Stimulated activated CD8-positive, alpha-beta memory T cell treated with anti-CD3 and anti-CD28 coated beads, Interleukin-2, amount 100 ng/mL, for 1 hour (primary cell): ENCODE measurements at regions not wholly inside any gene's neighbourhood (a gene's known extent, or its start where the extent isn't known, plus 50 kb on each side); places are given as distances from the start of the nearest gene placed in this dataset.
"Not testable (repeated sequence)": the region's sequence is repeated elsewhere in the genome, so short reads cannot be mapped to it uniquely, and the experiment has no call there.

Experiments
- DNase-seq, 2 donors: peaks; one replicate each; pipeline ENCODE4 v3.0.0-alpha.2; 2020; ENCODE audit warnings: low read depth in 2 of 2

DNA sequence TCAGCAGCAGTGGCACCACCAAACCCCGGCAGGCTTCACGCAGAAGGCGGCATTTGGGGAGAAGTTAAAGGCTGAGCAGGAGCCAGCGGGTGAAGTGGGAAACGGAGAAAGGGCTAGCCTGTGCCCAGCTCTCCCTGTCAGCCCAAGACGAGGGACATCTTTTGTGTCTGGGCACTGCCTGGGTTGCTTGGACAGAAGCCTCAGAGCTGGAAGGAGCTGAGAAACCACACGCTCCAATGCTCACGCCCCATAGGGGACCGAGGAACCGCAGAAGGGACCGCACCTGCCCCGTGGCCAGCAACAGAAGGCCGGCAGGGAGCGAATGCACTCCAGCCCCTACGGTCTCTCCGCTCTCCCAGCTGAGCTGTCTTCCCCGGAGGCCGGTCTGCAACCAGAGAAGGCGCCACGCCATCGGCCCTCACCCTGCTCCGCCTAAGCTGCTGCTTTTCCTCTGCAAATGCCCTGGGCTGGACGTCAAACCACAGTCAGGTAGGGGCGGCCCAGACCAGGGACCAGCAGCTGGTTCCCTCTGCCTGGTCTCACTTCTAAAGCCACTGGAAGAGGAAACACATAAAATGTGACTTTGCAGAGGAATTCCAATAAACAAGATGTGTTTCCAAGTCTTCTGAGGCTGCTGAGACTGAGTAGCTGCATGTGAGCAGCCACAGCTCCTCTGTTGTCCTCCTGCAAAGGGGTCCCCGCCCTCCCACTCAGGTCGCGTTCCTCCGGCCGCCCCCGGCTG lies 182.4 kb upstream of the ZNF469 start:
- not testable (repeated sequence) for DNase-seq

DNA sequence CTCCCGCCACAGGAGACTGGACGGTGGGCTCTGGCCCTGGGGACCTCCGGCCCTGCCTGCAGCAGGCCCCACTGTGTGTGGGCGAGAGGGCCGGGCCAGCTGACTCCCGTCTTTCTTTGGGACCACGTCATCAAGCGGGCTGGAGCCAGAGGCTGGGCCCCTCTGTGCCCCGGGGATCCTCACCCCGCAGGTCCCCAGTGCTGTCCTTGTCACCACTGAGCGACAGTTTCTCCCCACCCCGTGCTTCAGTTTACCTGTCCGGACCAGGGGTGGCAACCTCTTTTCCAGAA lies 181.9 kb upstream of the ZNF469 start:
- no peak for DNase-seq

DNA sequence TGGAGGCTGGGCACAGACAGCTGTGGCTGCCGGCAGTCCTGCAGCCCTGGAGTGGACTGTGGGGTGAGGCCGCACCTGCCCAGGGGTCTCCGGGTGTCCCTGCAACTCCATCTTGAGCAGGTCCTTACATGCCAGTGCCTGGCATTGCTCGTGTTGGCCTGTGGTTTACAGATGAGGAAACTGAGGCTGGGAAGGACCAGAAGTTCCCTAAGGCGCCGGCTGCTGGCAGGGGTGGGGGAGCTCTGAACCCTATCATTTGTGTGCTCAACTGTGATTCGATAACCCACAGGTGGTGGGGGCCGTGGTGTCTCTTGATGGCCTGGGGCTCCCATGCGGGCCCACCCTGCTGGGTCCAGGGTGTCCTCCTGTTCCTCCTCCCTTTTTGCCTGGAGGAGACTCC lies 181.1 kb upstream of the ZNF469 start:
- not testable (repeated sequence) for DNase-seq

DNA sequence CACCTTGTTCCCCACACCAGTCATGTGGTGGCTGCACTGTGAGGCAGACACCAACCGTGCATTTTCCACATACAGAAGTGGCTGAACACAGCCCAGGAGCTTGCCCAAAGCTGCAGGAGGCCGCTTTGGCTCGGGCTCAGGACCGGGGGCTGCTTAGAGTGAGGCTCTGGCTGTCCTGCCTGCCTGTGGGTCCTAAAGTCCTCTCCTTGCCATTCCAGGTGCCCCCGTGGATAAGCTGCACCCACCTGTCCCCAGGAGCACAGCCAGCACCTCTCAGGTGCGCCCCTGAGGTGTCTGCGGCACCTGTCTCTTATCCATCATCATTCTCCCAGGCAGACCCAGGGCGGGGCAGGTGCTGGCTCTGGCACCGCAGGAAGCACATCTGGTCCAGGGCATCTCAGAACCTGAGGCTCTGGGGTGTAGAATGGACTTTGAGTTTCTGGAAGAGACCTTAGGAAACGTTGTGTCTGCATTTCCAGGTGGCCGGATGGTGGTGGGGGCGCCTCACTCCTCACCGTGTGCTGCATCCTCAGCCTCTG lies 180.5 kb upstream of the ZNF469 start:
- DNase-seq: no peak

DNA sequence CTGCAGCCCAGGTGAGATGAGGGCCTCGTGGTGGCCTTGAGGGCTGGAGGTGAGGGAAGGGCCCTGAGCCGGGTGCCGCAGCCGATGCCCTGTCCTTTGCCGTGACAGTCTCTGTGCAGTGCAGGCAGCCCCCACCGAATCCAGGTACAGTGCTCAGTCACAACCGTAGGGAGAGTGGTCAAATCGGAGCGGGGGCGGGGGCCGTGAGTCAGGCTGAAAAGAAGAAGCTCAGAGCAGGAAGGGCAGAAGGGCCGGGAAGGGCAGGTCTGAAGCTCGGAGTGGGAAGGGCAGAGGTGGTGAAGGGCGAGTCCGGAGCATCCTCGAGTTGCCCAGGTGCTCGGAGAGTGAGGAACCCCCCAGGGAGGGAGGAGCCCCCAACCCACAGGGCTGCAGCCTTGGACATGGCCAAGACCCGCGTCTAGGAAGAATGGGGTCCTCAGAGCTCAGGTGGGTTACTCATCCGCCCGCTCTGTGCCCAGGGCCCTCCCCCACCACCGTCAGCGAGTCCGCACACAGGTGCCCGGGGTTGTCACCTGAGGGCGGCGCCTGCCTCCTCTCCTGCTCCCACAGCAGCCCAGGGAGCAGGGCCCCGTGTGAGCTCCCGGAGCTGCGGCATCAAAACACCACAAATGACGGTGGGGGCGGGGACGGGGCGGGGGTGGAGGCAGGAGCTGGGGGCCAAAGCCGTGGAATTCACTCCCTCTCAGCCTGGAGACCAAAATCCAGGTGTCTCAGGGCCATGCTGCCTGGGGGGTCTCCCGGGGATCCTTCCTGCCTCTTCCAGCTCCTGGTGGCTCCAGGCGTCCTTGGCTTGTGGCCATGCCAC lies 179.7 kb upstream of the ZNF469 start:
- not testable (repeated sequence) for DNase-seq

DNA sequence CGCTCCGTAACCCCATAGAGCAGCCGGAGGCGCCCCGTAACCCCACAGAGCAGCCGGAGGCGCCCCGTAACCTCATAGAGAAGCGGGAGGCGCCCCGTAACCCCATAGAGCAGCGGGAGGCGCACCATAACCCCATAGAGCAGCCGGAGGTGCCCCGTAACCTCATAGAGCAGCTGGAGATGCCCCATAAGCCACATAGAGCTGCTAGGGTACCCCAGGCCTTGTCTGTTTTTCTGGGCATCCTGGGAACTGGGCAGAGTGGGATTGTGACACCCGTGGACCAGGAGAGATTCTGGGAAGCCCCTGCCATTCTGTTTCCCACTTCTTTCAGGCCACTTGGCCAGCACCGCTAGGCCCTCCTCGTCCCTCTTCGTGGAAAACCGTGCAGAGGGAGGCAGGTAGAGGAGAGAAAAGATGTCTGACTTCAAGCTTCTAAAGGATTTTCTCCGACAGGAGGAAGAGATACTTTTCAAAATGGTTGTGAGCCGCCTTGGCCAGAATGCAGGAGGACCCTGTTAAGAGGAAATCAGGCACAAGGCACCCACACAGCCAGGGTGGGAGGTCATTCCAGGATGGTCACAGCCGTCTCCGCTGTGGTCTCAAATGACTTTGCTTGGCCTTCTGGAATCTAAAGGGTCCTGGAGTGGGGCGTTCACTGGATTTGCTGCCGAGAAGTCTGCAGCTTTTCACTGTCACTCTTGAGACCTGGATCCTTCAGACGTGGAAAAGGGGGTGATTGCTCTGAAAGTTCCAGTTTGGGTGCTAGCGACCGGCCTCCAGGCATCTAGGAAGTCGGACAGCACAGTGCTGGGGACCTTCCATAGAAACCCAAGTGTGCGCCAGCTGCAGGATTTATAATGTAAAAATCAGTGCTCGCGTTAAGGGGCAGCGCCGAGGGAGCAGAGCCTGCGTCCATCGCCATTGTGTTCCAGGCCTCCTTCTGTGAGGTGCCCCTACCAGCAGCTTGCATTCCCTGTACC lies 178.3 kb upstream of the ZNF469 start:
- not testable (repeated sequence) for DNase-seq

DNA sequence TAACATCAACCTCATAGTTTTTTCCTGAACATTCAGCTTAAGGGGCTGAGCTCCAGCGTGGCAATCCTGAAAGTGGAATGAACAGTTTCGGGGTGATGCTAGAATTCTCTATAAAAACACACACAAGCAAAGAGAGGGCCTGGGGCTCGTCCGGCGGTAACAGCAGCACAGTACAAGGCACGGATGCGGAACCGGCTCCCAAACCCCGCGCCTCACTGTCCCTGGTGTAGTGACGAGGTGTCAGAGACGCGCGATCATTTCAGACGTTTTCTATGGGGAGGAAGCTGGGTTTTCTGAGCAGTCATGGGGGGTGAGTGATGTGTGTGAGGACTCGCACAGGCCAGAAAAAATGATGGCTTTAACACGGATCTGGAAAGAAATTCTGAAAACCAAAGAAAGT lies 177.3 kb upstream of the ZNF469 start:
- DNase-seq: not testable (repeated sequence)

DNA sequence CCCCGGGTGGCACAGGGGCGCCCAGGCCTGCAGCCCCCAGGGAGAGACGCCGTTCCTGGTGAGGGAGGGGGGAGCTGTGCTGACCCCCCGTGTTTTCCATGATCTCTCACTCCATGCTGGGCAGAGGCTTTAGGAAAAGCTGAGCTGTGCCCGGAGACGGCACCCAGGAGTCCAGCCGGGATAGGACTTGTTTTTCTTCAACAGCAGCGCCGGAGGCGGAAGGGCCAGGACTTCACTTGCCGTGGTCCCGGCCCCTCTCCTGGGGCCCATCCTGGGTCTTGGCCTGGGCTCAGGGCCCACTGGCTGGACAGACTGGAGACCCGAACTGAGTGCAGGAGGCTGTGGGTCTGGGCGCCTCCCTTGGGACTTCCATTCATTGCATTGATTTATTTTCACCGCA lies 176.8 kb upstream of the ZNF469 start:
- not testable (repeated sequence) for DNase-seq

DNA sequence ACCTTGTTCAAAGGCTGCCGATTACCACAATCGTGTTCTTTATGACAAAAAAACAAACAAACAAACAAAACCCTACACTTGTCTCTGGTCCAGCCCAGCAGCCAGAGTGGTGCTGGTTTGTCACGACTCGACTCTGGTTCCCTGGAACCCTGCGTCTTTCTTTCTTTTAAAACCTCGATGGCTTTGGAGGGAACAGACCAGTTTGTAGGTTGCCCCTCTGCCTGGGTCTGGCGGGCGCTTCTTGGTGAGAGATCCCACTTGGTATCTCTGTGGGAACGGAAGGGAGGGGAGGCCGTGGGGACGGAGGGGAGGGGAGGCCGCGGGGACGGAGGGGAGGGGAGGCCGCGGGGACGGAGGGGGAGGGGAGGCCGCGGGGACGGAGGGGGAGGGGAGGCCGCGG lies 176.2 kb upstream of the ZNF469 start:
- not testable (repeated sequence) for DNase-seq

DNA sequence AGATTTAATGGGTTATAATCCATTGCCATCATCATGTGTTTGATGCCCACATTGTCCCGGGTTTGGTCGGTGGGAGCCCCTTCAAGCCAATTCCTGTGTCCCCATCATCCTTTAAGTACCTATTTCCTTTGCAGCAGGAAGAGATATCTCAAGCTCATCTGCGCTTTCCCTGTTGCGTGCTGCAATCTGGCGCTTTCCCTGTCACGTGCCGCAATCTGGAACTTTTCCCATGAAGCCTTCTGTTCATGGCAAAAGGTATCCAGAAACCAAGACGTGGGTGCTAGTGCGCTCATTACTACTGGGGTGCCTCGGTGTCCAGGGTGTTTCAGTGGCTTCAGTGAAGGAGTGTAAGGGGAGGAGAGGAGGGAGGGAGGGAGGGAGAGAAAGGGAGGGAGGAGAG lies 174.6 kb upstream of the ZNF469 start:
- no peak for DNase-seq

DNA sequence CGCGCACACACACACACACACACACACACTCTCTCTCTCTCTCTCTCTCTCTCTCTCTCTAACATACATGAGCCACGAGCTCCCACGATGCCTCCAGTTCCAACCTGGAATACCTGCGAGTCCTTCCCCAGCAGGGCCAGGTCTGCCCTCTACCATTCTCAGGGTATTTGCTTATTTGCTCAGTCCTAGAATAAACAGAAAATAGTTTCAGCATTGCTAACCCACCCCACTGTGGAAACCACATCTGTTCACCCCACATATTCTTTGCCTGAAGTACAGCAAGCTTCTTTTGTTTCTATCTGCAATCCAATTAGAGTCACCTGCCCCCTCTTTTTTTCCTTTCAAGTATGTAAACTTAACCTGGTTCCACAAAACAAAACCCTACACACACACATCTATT lies 174.0 kb upstream of the ZNF469 start:
- DNase-seq: not testable (repeated sequence)

DNA sequence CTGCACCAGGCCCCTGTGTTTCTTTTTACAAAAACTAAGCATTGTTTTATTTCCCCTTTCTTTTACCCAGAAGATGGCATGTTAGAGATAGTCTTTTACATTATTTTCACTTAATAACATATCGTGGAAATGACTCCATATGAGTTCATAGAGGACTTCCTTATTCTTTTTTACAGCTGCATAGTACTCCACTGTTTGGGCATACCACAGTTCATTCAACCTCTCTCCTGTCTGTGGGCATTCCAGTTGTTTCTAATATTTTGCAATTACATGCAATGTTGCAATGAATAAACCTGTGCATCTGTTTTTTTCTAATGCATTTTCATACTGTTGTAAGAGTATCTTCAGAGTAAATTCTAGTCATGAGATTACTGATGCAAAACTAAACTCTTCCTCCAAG lies 173.2 kb upstream of the ZNF469 start:
- not testable (repeated sequence) for DNase-seq

DNA sequence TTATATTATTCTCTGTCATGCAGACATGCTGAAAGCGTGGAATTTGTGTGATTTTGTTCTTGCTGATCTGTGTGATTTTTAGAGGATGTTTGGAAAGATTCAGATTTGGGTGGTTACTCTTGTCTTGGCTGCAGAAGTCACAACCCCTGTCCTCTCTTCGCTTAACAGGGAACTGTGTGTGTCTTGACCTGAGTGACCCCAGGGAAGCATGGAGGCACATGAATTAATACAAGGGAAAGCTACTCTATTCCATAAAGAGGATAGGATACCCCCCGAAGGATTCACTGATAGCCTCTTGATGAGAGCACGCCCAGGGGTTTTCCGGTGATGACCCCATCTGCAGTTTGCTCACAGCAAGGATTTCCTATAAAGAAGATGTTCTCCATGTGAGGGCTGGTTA lies 168.8 kb upstream of the ZNF469 start:
- DNase-seq: not testable (repeated sequence)

DNA sequence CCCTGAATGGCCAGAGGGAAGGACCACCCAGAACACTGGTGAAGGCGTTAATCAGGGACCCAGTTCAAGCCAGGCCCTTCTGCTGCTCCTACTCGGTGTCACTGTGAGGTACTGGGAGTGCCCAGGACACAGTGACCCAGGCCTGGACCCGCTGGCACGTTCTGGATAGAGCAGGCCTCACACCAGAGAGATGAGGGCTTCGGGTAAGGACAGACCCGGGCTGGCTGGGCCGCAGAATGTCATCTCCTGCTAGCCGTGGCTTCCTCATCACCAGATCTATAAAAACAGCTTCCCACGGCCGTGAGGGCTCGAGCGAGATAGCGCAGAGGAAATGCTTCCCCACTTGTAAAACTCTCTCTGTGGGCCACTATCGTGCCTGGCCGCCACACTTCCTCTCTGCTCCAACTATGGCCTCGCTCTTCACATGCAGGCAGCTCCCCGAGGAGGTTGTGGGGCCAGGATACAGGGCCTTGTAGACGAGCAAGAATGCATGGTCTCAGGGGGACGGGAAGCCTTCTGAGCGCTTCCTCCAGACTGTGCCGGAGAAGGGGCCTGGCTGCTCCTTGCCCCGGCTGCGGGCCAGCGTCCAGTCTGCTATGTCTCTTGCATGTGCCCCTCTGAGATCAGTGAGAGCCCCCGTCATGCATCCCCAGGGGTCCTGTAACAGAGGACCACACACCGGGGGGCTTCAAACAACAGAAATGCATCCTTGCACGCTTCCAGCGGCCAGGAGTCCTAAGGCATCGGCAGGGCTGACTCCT lies 161.6 kb upstream of the ZNF469 start:
- not testable (repeated sequence) for DNase-seq

DNA sequence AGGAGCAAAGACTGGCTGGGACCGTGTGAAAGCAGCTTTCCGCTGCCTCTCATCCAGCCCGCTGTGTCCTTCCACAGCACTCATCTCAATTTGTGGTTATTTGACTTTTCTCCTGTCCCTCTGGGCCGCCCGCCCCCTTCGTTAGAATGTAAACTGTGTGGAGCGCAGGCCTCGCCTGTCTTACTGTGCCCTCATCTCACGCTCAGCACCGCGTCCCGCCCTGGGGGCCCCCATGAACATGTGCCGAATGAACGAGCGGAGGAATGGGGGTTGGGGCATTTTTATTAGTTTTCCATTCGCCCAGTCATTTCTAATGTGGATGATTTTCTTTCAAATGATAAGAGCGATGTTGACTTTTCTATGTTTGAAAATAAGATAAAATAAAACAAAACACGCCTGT lies 159.1 kb upstream of the ZNF469 start:
- DNase-seq: not testable (repeated sequence)

DNA sequence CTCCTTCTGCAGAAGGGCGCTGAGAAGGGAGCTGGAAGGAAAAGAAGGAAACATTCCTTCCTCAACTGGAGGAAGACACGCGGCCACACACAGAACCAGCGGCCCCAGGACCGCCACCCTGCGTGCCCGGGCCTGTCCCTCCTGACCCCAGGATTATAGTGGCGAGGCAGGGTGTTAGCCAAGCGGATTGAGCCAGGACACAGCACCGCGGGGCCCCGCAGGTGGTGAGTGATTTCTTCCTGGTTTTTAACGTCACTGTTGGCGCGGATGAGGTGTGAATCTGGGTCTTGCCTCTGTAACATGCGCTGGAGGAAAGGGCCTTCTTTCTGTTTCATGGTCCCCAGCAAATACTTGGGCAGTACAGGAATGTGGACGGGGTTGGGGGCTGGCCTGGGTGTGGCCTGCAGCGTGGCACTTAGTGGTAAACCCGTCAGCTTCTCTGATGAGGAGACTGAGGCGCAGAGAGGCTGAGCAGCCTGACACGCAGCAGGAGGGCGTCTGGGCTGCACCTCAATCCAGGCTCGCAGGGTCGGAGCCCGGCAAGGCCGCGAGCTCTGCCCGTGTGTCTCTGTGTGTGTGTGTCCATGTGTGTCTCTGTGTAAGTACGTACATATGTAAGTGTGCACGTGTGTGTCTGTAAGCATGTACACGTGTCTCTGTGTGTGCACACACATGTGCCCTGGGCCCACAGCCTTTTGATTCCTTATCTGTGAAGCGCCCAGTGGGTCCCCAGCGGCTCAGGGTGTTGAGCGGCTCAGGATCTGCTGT lies 158.4 kb upstream of the ZNF469 start:
- DNase-seq: not testable (repeated sequence)

DNA sequence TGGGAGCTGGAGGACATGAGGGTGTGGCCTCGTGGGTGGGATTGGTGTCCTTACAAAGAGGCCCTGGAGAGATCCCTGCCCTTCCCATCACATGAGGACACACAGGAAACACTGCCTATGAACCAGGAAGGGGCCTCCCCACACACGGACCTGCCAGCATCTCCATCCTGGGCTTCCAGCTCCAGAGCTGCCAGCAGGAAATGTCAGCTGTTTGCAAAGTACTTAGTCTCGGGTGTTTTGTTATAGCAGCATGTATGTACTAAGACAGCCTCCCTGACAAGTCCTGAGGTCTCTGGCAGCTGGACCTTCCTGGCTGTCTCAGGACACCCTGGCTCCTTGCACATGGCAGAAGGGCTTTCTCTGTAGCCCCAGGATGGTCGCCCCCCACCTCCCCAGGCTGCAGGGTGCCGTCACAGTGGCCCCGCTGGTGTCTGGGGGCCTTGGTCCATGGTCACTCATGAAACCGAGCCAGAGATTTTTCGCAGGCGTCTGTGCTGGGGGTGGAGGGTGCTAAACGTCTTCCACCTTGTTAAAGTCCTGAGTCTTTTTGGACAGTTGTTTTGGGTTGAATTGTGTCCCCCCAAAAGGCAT lies 157.0 kb upstream of the ZNF469 start:
- DNase-seq: not testable (repeated sequence)

DNA sequence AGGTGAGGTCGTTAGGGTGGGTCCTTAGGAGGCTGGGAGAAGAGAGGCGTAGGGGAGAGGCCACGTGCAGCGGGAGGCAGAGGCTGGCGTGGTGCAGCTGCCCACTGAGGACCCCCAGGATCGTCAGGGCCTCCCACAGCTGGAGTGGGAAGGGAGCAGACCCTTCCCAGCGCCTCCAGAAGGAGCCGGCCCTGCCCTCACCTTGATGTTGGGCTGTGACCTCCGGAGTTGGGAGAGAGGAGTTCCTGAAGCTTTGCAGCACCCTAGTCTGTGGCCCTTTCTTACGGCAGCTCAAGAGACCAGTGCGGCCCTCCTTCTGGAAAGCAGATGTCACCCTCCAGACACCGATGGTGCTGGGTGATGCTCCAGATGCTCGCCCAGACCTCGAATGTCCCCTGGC lies 156.5 kb upstream of the ZNF469 start:
- DNase-seq: not testable (repeated sequence)

DNA sequence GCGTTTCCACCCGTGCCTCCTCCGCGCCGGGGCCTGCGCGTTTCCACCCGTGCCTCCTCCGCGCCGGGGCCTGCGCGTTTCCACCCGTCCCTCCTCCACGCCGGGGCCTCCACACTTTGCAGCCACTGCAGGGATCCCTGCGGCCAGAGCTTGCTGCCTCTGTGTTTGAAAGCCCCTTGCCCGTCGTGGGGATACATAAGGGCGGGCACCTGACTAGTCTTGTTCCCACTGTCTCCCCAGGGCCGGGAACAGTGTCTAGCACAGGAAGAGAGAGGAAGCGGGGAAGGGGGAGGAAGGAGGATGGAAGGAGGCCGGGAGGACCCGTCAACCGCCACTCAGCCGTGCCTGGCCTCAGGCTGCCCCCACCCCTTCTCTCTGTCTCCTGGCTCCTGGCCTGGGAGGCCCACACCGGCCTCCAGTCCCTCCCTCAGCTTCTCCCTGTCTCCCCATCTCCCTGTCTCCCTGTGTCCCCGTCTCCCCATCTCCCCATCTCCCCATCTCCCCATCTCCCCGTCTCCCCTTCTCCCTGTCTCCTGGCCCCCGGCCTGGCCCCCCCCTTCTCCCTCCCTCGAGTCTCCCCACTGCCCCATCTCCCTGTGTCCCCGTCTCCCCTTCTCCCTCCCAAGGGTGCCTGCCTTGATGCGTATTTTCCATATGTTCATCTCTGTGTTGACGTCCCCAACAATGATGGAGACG lies 155.6 kb upstream of the ZNF469 start:
- DNase-seq: not testable (repeated sequence)
